OCI-LY7 (cell line): ENCODE measurements at regions not wholly inside any gene's neighbourhood (a gene's known extent, or its start where the extent isn't known, plus 50 kb on each side); places are given as distances from the start of the nearest gene placed in this dataset.

Source experiments
- EZH2phosphoT487 ChIP-seq: fragments of 200-600 bp; sonication (generic); IDR thresholded peaks from 2 replicates; pipeline ENCODE4 v1.6.1; 2018; ENCODE audit warnings: low read depth, borderline replicate concordance, mild to moderate bottlenecking, mixed run types, antibody characterized with exemption, low read length, moderate library complexity, mixed read lengths
- TF ChIP-seq, protein P1 (sequence below): fragments of 200-600 bp; sonication (generic); conservative IDR thresholded peaks from 2 replicates; pipeline ENCODE4 v1.5.1; 2014; ENCODE audit warnings: mild to moderate bottlenecking, antibody characterized with exemption, low read length, moderate library complexity, mixed read lengths

DNA sequence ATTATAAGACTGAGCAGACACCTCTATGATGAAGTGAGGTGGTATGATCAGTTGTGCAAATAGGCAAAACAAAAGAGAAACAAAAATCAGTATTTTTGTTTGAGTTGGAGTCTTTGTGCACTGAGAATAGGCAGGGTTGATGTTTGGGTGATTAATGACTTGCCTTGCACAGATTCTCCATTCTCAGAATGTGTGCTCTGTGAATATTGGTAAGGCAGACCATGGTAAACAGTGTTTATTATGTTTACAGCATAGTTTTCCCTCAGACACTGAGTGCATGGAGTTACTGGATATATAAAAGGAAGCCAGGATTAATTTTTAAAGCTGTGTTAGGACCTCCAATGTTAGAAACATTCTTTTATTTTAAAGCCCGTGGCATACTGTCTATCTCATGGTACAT is 240.2 kb upstream of the MAGEB16 start:
- TF ChIP-seq, protein P1, sequence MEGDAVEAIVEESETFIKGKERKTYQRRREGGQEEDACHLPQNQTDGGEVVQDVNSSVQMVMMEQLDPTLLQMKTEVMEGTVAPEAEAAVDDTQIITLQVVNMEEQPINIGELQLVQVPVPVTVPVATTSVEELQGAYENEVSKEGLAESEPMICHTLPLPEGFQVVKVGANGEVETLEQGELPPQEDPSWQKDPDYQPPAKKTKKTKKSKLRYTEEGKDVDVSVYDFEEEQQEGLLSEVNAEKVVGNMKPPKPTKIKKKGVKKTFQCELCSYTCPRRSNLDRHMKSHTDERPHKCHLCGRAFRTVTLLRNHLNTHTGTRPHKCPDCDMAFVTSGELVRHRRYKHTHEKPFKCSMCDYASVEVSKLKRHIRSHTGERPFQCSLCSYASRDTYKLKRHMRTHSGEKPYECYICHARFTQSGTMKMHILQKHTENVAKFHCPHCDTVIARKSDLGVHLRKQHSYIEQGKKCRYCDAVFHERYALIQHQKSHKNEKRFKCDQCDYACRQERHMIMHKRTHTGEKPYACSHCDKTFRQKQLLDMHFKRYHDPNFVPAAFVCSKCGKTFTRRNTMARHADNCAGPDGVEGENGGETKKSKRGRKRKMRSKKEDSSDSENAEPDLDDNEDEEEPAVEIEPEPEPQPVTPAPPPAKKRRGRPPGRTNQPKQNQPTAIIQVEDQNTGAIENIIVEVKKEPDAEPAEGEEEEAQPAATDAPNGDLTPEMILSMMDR = no peak
- TF ChIP-seq EZH2phosphoT487 = no peak
